A673 (cell line): ENCODE measurements at regions not wholly inside any gene's neighbourhood (a gene's known extent, or its start where the extent isn't known, plus 50 kb on each side); places are given as distances from the start of the nearest gene placed in this dataset.

Source experiments
- BruUV-seq: library from RNA; stranded (reverse); fragments of 400-500 nt; replicated peaks from 2 replicates; lab custom pipeline; 2021; lab: Mats Ljungman, UMichigan
- CTCF ChIA-PET: fragments of 300-600 bp; sonication (Branson Sonifier 250); formaldehyde crosslinking; loops from one replicate; lab custom pipeline; 2022; ENCODE audit warnings: antibody characterized with exemption; lab: Charles Lee
- POLR2A ChIA-PET: fragments of 300-600 bp; sonication (Branson Sonifier 250); formaldehyde crosslinking; loops from one replicate; lab custom pipeline; 2022; ENCODE audit warnings: antibody characterized with exemption; ENCODE audit not compliant: low non-redundant PET; lab: Charles Lee
- DNase-seq: peaks from one replicate; pipeline ENCODE4 v3.0.0-alpha.2; 2015; ENCODE audit warnings: low spot score
- H3K27ac ChIP-seq: fragments of 200-600 bp; sonication (generic); 2 replicates; pipeline ENCODE4 v1.5.1; 2016; ENCODE audit warnings: mixed run types, low read depth, mild to moderate bottlenecking, mixed read lengths, antibody characterized with exemption, low read length; ENCODE audit not compliant: poor library complexity, severe bottlenecking
- H3K27me3 ChIP-seq: fragments of 200-600 bp; sonication (generic); replicated peaks from 2 replicates; pipeline ENCODE4 v1.6.1; 2017; ENCODE audit warnings: mixed run types, low read depth, mild to moderate bottlenecking, mixed read lengths, antibody characterized with exemption, low read length; ENCODE audit not compliant: insufficient read depth, poor library complexity
- H3K36me3 ChIP-seq: fragments of 200-600 bp; sonication (generic); 2 replicates; pipeline ENCODE4 v1.6.1; 2016; ENCODE audit warnings: mixed run types, mild to moderate bottlenecking, mixed read lengths, antibody characterized with exemption, low read length; ENCODE audit not compliant: insufficient read depth, poor library complexity, severe bottlenecking
- H3K4me1 ChIP-seq: fragments of 200-600 bp; sonication (generic); 2 replicates; pipeline ENCODE4 v1.6.1; 2017; ENCODE audit warnings: mixed run types, mild to moderate bottlenecking, mixed read lengths, antibody characterized with exemption, low read length; ENCODE audit not compliant: insufficient read depth, poor library complexity, severe bottlenecking
- H3K4me3 ChIP-seq: fragments of 200-600 bp; sonication (generic); 2 replicates; pipeline ENCODE4 v1.5.1; 2016; ENCODE audit warnings: low read depth, mixed run types, mild to moderate bottlenecking, mixed read lengths, low read length; ENCODE audit not compliant: poor library complexity, severe bottlenecking
- H3K9me3 ChIP-seq: fragments of 200-600 bp; sonication (generic); 2 replicates; pipeline ENCODE4 v1.6.1; 2016; ENCODE audit warnings: mixed run types, low read depth, mild to moderate bottlenecking, mixed read lengths, antibody characterized with exemption, low read length; ENCODE audit not compliant: poor library complexity, severe bottlenecking
- EZH2 ChIP-seq: fragments of 200-600 bp; sonication (generic); IDR thresholded peaks from 2 replicates; pipeline ENCODE4 v1.6.1; 2017; ENCODE audit warnings: borderline replicate concordance, low read depth, mild to moderate bottlenecking, mixed read lengths, antibody characterized with exemption, low read length; ENCODE audit not compliant: poor library complexity, severe bottlenecking
- intact Hi-C: fragments of 100-400 bp; cut with micrococcal nuclease; formaldehyde crosslinking; loops from one replicate; pipeline ENCODE4 v1.10.0; 2022; ENCODE audit not compliant: unreplicated experiment
- TF ChIP-seq, protein P1 (sequence below): fragments of 300-800, 200-600 bp; sonication (generic); conservative IDR thresholded peaks from 2 replicates; pipeline ENCODE4 v1.5.1; 2017; ENCODE audit warnings: low read depth, mild to moderate bottlenecking, antibody characterized with exemption, low read length, moderate library complexity, mixed read lengths

DNA sequence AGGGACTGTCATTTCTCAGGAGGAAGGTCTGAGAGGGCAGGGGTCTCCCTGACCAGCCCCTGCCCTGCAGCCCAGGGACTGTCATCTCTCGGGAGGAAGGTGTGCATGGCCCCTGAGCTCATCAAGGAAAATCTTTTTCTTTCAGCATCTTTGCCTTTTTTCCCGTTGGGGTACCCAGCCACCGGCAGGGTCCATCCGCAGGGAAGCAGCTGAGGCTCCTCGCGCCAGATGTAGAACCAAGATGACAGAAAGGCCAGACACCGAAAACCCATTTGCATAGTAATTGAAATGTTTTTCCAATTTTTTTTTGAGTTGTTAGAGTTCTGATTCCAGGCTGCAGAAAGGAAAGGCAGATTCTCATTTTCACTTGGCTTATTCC is 613.9 kb downstream of the TBC1D22A start:
- POLR2A ChIA-PET = no interaction called here

DNA sequence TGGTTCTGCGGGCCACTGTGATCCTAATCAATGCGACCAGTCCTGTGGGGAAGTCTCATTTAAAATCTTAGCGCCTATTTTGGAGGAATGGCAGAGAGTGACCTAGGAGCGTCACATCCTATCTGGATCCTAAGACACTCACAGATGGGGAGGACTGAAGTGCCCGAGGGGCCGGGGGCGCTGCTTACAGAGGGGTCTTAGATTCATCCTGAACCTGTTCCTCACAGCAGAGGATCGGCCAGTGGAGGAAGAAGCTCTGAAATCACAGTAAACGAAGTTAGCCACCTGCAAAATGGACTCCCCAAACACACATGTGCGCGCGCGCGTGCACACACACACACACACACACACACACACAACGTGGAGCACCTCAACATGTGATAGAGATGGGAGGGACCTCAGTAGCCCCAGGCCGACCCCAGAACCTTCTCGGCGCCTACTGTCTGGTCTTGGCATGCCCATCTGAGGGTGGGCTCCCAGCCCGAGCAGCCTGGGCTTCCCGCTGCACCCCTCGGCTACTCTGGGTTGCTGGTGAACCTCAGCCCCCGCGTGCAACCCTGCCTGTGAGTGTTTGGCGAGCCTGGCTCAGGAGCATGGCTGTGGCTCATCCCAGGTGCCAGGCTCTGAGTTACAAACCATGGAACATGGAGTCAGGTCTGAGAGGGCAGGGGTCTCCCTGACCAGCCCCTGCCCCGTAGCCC is 613.3 kb downstream of the TBC1D22A start:
- ChIA-PET CTCF (no interaction called here), POLR2A (no interaction called here)
- no TSS peak for BruUV-seq
- no peak overlapping the region for H3K27ac ChIP-seq
- DNase-seq = no peak
- intact Hi-C loops = no loop called here
- no peaks in the 10 kb centered on the region for H3K4me1 ChIP-seq
- H3K36me3 ChIP-seq = no peaks in the 10 kb centered on the region
- TF ChIP-seq EZH2 = no peak
- no peak overlapping the region for H3K4me3 ChIP-seq
- H3K27me3 ChIP-seq = peaks cover 7% of the 10 kb centered on the region
- no peaks in the 10 kb centered on the region for H3K9me3 ChIP-seq

More for the DNA sequence above, 613.9 kb downstream of the TBC1D22A start:
- DNase-seq = no peak
- H3K27ac ChIP-seq = no peak overlapping the region
- TF ChIP-seq, protein P1, sequence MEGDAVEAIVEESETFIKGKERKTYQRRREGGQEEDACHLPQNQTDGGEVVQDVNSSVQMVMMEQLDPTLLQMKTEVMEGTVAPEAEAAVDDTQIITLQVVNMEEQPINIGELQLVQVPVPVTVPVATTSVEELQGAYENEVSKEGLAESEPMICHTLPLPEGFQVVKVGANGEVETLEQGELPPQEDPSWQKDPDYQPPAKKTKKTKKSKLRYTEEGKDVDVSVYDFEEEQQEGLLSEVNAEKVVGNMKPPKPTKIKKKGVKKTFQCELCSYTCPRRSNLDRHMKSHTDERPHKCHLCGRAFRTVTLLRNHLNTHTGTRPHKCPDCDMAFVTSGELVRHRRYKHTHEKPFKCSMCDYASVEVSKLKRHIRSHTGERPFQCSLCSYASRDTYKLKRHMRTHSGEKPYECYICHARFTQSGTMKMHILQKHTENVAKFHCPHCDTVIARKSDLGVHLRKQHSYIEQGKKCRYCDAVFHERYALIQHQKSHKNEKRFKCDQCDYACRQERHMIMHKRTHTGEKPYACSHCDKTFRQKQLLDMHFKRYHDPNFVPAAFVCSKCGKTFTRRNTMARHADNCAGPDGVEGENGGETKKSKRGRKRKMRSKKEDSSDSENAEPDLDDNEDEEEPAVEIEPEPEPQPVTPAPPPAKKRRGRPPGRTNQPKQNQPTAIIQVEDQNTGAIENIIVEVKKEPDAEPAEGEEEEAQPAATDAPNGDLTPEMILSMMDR = no peak
- no peaks in the 10 kb centered on the region for H3K36me3 ChIP-seq
- no peaks in the 10 kb centered on the region for H3K4me1 ChIP-seq
- H3K4me3 ChIP-seq = no peak overlapping the region
- no TSS peak for BruUV-seq
- intact Hi-C loops = no loop called here
- peaks cover 9% of the 10 kb centered on the region for H3K27me3 ChIP-seq
- H3K9me3 ChIP-seq = no peaks in the 10 kb centered on the region
- CTCF ChIA-PET = no interaction called here

DNA sequence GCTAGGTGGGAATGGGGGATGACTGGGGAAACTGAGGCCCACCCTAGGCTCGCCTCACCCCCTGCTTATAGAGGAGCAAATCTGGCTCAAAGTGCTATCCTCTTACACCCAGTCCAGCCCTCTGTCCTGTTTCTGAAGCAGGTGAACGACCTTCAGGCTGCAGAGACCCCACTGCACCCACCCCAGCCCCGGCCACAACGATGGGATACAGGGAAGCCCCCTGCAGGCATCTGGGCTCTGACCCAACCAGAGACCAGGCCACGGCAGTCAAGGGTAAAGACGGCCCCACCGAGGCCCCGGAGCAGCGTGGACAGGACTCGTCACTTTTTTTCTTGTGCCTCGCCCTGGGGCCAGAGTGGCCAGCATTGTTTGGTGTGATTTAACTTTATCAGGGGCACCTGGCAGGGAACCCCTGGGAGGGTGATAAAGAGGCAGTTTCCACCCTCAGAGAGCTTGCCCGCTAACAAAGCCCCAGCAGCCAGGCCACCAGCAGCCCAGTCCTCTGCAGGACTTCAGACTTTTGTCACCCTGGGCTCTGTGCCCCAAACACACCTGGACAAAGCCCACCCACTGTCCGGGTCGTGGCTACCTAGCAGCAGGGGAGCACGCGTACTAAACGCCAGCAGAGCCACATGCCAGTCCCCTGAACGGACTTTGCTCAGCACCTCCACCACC is 612.6 kb downstream of the TBC1D22A start:
- ChIA-PET POLR2A (no interaction called here), CTCF (no interaction called here)
- TF ChIP-seq, protein P1 = no peak
- TF ChIP-seq EZH2 = no peak
- Histone ChIP-seq H3K9me3 (no peaks in the 10 kb centered on the region), H3K4me1 (no peaks in the 10 kb centered on the region), H3K27ac (no peak overlapping the region), H3K36me3 (no peaks in the 10 kb centered on the region), H3K4me3 (no peak overlapping the region), H3K27me3 (peaks cover 5% of the 10 kb centered on the region)
- intact Hi-C loops = no loop called here
- DNase-seq = no peak
- BruUV-seq = no TSS peak
